Colonic mucosa (tissue), 4 donors: ENCODE measurements at regions not wholly inside any gene's neighbourhood (a gene's known extent, or its start where the extent isn't known, plus 50 kb on each side); places are given as distances from the start of the nearest gene placed in this dataset.

Experiments
- DNase-seq: peaks from one replicate; pipeline ENCODE4 v3.0.0-alpha.2; 2020
- H3K27ac ChIP-seq: fragments of 200-600 bp; one replicate; pipeline ENCODE4 v1.8.0; 2021
- H3K27me3 ChIP-seq: fragments of 200-600 bp; one replicate; pipeline ENCODE4 v1.8.0; 2021
- H3K36me3 ChIP-seq: fragments of 200-600 bp; one replicate; pipeline ENCODE4 v1.8.0; 2021
- H3K4me1 ChIP-seq: fragments of 200-600 bp; one replicate; pipeline ENCODE4 v1.8.0; 2021; ENCODE audit warnings: mild to moderate bottlenecking
- H3K4me3 ChIP-seq: fragments of 200-600 bp; one replicate; pipeline ENCODE4 v1.8.0; 2021
- H3K9ac ChIP-seq, 2 donors: one replicate each; pipeline ENCODE4 v1.7.0; 2013; ENCODE audit warnings: control low read depth in 2 of 2, low read depth in 2 of 2, low read length in 2 of 2
- H3K9me3 ChIP-seq: fragments of 200-600 bp; one replicate; pipeline ENCODE4 v1.8.0; 2021
- intact Hi-C: fragments of 100-400 bp; cut with DNase I; formaldehyde crosslinking; loops from one replicate; pipeline ENCODE4 v1.14.1; 2022
- TF ChIP-seq, protein P1 (sequence below): fragments of 200-600 bp; IDR thresholded peaks from one replicate; pipeline ENCODE4 v1.8.0; 2022; ENCODE audit warnings: antibody characterized with exemption, mild to moderate bottlenecking
- donor health status: healthy.
- donor health status: DM: no; HTN: no; CAD: no.
- donor health status: DM: no; HTN: no; CAD: no.

- H3K9ac ChIP-seq: no peak overlapping the region
- H3K4me3 ChIP-seq: no peak overlapping the region
- no peak for DNase-seq
- TF ChIP-seq, protein P1, sequence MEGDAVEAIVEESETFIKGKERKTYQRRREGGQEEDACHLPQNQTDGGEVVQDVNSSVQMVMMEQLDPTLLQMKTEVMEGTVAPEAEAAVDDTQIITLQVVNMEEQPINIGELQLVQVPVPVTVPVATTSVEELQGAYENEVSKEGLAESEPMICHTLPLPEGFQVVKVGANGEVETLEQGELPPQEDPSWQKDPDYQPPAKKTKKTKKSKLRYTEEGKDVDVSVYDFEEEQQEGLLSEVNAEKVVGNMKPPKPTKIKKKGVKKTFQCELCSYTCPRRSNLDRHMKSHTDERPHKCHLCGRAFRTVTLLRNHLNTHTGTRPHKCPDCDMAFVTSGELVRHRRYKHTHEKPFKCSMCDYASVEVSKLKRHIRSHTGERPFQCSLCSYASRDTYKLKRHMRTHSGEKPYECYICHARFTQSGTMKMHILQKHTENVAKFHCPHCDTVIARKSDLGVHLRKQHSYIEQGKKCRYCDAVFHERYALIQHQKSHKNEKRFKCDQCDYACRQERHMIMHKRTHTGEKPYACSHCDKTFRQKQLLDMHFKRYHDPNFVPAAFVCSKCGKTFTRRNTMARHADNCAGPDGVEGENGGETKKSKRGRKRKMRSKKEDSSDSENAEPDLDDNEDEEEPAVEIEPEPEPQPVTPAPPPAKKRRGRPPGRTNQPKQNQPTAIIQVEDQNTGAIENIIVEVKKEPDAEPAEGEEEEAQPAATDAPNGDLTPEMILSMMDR: no peak
- no peaks in the 10 kb centered on the region for H3K36me3 ChIP-seq
- H3K4me1 ChIP-seq: no peaks in the 10 kb centered on the region
- H3K27ac ChIP-seq: no peak overlapping the region
- H3K9me3 ChIP-seq: no peaks in the 10 kb centered on the region
- intact Hi-C loops: loop anchor here (5.0 to 10.0 kb wide), 3 partner anchors 87 to 500 kb away; partner anchors contain the start of gene DYRK2
- no peaks in the 10 kb centered on the region for H3K27me3 ChIP-seq
Measured at GRCh38 chr12:67444542-67444941, 175.4 kb downstream of the CAND1 start.

DNA sequence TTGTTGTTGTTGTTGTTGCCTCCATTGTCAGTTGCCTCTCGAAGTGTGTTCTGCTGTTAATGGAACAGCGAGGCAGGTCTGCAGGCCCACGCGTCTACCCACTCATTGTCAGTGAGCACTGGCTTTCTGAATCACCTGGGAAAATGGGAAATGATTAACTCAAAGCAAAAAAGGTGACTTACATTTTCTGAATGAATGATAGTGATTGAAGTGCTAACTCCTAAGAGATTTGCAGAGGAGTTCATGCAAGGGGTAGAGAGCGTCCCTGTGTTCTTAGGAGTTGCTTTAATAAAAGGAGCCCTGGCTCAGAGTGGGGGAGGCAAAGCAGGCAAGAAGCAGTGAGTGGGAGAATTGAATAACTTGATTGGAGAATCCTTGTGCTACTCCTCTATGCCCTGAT is 177.6 kb downstream of the CAND1 start:
- no peaks in the 10 kb centered on the region for H3K9me3 ChIP-seq
- no peaks in the 10 kb centered on the region for H3K36me3 ChIP-seq
- H3K27ac ChIP-seq: no peak overlapping the region
- no peak overlapping the region for H3K9ac ChIP-seq
- H3K27me3 ChIP-seq: no peaks in the 10 kb centered on the region
- no peak overlapping the region for H3K4me3 ChIP-seq
- H3K4me1 ChIP-seq: no peaks in the 10 kb centered on the region
- DNase-seq: no peak
- TF ChIP-seq, protein P1: no peak
- intact Hi-C loops: loop anchor here (10.0 kb wide), 2 partner anchors 198 to 498 kb away; partner anchors contain the start of gene DYRK2

- Histone ChIP-seq H3K4me1 (no peaks in the 10 kb centered on the region), H3K9me3 (no peaks in the 10 kb centered on the region), H3K27me3 (no peaks in the 10 kb centered on the region), H3K9ac (no peak overlapping the region), H3K4me3 (no peak overlapping the region), H3K36me3 (no peaks in the 10 kb centered on the region), H3K27ac (no peak overlapping the region)
- intact Hi-C loops: loop anchor here (10.0 kb wide), 2 partner anchors 198 to 498 kb away; partner anchors contain the start of gene DYRK2
- TF ChIP-seq, protein P1: no peak
- no peak for DNase-seq
Measured at GRCh38 chr12:67447180-67447579, 178.0 kb downstream of the CAND1 start.

- Histone ChIP-seq H3K9ac (no peak overlapping the region), H3K9me3 (no peaks in the 10 kb centered on the region), H3K4me3 (no peak overlapping the region), H3K4me1 (no peaks in the 10 kb centered on the region), H3K36me3 (no peaks in the 10 kb centered on the region), H3K27me3 (no peaks in the 10 kb centered on the region), H3K27ac (no peak overlapping the region)
- no peak for DNase-seq
- intact Hi-C loops: loop anchor here (10.0 kb wide), 2 partner anchors 195 to 495 kb away; partner anchors contain the start of gene DYRK2
- TF ChIP-seq, protein P1: no peak
Measured at GRCh38 chr12:67449591-67450052, 180.5 kb downstream of the CAND1 start.

GRCh38 chr12:67450441-67450840 is 181.3 kb downstream of the CAND1 start:
- H3K27ac ChIP-seq: no peak overlapping the region
- H3K9ac ChIP-seq: no peak overlapping the region
- no peak overlapping the region for H3K4me3 ChIP-seq
- H3K4me1 ChIP-seq: no peaks in the 10 kb centered on the region
- intact Hi-C loops: no loop called here
- no peaks in the 10 kb centered on the region for H3K27me3 ChIP-seq
- H3K9me3 ChIP-seq: no peaks in the 10 kb centered on the region
- TF ChIP-seq, protein P1: no peak
- no peak for DNase-seq
- H3K36me3 ChIP-seq: no peaks in the 10 kb centered on the region
